GM18951 (cell line): ENCODE measurements at regions not wholly inside any gene's neighbourhood (a gene's known extent, or its start where the extent isn't known, plus 50 kb on each side); places are given as distances from the start of the nearest gene placed in this dataset.

Experiments used
- POLR2A ChIP-seq: IDR thresholded peaks from 4 replicates; pipeline ENCODE4 v1.6.1; 2011; ENCODE audit warnings: mild to moderate bottlenecking; ENCODE audit not compliant: insufficient read length, insufficient read depth; ENCODE audit errors: extremely low read depth
- in situ Hi-C: fragments of 300-500 bp; cut with MboI; formaldehyde crosslinking; loops from one replicate; pipeline ENCODE4 v1.12.0; 2022; ENCODE audit warnings: low sequenced_read_pairs, mixed read lengths, inconsistent platforms; ENCODE audit not compliant: unreplicated experiment

DNA sequence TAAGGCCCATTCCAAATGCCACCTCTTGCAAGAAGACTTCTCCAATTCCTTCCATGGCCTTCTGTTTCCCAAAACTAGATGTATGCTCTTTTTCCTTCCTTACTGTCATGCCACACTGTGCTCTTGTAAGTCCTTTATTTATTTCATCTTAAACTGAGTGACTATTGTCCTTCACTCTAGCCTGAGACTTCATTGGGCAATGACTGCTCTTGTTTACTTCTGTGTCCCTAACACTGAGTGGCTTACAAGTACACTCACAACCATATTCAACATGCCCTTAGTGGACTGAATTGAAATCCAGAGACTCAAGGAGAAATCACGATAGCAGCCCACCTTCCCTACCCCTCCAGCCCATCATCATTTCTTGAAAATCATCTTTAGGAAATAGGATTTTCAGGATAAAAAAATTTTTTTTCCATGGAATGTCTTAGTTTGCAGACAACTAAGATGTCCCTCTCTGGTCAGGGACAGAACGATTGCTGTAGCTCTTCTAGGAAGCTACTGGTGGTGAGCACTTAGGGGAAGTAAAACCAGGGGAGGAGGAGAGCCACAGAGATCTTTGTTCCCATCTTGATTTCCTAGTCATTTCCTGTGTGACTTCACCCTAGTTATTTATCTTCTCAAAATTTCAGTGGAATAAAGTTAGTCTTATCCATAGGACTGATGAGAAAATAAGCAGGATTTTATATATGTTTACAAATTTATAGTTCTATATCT, 80.7 kb downstream of the CYRIA start:
- in situ Hi-C loops: no loop called here
- no peak for TF ChIP-seq POLR2A

DNA sequence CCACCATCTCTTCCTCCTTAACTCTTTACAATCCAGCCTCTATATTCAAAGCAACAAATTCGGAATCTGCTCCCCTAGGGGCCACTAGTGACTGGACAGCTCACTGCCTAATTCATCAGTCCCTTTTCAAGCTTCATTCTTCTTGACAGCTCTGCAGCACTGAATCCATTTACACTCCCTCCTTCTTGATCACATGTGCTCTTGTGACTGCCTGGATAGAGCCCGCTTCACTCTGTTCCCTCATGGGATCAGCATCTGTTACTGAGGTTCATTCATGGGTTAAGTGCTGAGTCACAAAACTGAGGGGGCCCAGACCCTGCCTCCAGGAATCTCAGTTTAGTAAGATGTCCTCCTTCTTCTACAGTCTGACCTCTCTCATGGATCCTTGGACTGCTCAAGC, 81.5 kb downstream of the CYRIA start:
- no peak for TF ChIP-seq POLR2A
- in situ Hi-C loops: no loop called here

DNA sequence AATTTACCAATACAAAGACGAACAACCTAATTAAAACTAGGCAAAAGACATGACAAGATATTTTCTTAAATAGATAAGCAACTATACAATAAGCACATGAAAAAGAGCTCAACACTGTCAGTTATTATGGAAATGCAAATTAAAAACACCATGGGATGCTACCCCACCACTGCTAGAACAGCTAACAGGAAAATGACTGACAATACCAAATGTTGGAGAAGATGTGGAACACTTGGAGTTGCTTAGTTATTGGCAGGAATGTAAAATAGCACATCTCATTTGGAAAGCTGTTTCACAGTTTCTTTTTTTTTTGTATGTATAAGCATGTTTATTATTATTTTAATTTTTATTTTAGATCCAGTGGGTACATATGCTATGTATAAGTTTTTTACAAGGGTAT, 84.4 kb downstream of the CYRIA start:
- in situ Hi-C loops: no loop called here
- TF ChIP-seq POLR2A: no peak

DNA sequence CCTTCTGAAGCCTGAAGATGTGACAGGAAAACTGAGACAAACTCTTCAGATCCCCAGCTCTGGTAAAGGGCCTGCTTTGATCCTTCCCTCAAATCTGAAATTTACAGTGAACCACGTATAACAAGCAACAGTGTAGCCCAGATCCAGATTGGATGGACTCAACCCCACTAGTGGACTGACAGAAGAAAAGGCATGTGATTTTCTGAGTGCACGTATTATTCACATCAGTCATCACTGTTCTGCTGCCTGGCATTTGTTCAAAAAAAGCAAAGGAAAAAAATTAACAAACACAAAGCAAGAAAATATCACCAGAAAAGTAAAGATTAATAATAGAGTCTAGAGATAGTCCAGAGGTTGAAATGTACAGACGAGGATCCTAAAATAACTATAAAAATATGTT, 87.6 kb downstream of the CYRIA start:
- in situ Hi-C loops: no loop called here

DNA sequence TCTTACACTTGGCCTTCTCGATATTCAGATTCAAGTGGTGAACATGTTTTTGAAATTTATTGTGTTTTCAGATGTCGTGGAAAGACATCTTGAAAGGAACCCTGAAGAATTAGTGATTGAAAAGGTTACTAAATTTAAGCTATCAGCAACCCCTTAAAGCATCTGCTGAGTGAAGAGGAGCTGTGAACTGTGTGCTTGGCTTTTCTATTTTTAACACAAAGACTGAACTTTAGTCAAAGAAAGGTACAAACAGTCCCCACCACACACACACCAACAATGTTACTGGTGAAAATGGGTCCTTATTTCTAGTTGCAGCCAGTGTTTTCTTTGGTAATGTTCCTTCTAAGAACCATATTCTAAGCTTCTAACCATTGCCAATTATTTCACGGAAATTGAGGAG, 95.1 kb downstream of the CYRIA start:
- no peak for TF ChIP-seq POLR2A
- in situ Hi-C loops: no loop called here

More for the DNA sequence above, 87.6 kb downstream of the CYRIA start:
- TF ChIP-seq POLR2A: no peak

DNA sequence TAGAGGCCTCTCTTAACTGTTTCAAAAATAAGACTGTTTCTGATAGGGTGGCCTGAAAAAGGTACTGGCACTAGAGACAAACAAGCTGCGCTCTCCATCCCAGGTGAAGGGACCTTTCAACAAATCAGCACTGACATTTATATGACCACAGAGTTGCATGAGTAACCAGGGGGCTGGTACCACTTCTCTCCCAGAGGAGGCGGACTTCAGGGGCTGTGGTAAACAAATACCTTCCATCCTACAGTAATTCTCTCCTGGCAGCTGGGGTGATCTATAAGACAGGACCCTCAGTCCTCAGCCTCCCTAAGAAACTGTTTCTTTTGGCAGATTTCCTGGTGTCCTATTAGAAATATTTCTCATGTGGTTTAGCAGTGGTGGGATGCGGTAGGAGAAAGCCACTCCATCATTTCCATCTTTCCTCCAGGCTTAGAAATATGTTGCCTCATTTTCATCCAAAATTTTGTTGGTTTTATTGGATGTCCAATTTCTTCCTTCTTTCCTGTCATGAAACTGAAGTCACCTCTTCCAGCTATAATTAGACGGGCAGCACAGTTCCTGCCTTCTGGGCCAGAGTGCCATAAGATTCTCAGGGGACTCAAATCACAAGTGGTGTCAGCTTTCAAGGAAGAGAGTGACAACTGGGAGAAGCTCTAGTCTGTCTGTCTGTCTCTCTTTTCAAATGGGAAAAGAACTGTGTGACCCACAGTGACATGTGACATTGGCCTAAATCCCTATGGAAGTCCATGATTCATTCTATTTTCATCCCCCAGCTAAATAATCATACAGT, 96.4 kb downstream of the CYRIA start:
- in situ Hi-C loops: no loop called here
- no peak for TF ChIP-seq POLR2A

DNA sequence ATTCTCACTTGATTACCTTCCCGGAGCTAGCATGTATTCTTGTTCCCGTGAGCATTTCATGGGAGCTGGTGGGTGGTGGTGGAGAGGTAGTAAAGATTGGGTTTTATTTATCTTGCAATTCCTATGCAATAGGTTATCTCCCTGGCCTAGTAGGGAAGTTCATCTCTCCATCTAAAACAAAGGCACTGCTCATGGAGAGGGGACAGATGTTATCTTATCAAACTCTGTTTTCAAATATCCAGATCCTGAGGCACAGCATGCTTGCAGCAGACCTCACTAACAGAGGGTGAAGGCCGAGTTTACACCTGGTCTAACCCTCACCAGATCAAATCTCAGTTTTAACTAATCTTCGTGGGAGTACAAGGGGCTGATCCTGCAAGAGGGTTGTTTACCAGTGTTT, 98.9 kb downstream of the CYRIA start:
- TF ChIP-seq POLR2A: no peak
- in situ Hi-C loops: no loop called here

DNA sequence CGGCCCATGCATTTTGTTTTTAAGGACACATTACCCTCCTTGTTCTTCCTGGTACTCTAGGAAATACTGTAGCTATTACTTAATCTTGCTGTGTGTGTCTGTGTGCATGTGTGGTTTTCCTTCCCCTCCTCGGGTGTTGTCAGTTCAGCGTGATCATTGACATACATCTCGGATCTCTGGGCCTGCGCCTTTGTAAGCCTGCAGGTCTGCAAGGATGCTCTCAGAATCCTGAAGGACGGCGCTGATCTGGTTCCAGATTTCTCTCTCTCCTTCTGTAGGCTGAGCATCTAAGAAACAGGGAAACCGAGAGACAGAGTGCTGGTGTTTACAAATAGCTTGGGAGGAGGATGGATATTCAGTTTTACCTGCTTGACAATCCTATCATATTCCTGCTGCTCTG, 100.2 kb downstream of the CYRIA start:
- TF ChIP-seq POLR2A: no peak
- in situ Hi-C loops: no loop called here

DNA sequence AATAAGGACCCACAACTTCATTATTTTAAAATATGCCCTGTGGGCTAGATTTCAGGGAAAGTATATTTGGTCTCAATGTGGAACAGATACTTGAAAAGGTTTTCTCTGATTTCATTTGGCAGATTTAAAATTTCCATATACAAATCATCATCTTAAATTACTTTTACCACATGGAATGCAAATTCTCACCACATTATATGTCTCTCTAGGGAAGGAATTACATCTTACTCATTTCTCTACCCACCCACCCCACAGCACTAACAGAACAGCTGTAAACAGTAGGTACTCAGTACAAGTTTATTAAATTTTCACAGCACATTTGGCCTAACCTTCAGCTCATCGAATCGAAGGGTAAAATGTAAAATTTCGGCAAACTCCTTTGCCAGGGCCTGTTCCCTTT, 104.0 kb downstream of the CYRIA start:
- no peak for TF ChIP-seq POLR2A
- in situ Hi-C loops: no loop called here

DNA sequence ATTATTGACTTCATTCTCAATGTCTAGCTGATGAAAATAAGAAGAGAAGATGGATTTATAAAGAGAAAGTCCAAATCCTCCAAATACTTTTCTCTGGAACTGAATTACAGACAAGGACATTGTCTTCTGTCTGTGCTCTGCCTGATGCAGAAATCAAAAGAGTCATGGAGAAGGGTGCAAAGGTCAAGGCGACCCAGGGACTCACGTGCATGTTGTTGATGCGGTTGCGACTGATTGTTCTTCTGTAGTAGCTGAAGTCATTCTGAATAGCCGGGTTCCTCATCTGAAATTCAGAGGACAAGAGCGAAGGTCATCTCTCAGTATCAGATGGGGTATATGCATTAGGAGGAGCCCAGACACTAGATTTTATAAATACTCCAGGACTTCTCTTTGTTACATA, 104.4 kb downstream of the CYRIA start:
- in situ Hi-C loops: no loop called here
- TF ChIP-seq POLR2A: no peak

DNA sequence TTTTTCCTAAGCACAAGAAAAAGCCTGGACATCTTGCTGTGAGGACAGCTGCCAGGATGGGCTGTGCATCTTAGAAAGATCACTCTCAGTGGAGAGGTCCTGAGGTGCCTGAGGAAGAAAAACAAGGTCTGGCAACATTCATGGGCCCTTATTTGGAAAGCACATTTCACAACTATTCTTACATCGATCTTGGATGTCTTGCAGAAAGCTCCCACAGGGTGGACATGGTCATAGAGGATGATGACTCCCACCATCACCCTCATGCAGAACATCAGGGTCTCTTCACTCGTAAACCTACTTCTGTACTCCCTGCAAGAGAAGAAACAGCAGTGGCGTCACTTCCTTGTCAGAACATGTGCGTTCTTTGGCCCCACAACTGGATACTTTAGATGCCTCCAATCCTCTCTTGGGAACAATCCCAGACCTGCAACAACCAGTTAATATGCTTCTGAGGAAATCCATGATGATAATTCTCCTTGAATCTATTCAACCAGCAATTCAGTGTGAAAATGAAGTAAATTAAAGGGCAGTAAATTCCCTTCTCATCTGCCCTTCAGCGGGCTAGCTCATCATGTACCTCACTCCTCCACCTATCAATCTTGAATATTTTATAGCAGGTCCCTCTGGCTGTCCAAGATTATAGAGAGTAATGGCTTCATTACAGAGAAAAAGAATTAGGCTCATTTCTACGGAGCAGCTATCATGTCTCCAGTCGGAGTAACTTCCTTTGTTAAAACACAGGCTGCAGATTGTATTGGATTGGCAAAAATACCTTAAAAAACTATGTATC, 106.2 kb downstream of the CYRIA start:
- no peak for TF ChIP-seq POLR2A
- in situ Hi-C loops: no loop called here

DNA sequence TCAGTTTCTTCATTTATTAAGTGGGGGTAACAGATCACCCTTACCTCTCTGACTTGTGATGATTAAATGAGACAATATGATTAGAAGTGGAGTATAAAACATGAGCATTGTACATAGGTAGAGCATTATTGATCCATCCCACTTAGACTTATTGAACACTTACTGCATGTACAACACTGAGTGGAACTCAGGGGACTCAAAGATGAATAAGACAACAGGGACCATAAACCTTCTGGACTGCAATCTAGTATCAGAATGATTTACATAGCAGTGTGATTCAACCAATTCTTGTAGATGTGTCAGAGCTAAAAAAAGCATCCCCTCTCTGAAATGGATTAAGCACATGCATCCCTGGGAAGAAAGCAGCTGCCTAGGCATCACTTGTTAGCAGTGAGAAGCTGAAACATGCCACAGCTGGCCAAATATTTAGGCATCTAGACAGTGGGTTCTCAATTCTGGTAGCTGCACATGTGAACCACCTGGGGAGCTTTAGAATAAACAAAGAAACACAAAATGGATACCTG, 111.5 kb downstream of the CYRIA start:
- in situ Hi-C loops: no loop called here
- no peak for TF ChIP-seq POLR2A

DNA sequence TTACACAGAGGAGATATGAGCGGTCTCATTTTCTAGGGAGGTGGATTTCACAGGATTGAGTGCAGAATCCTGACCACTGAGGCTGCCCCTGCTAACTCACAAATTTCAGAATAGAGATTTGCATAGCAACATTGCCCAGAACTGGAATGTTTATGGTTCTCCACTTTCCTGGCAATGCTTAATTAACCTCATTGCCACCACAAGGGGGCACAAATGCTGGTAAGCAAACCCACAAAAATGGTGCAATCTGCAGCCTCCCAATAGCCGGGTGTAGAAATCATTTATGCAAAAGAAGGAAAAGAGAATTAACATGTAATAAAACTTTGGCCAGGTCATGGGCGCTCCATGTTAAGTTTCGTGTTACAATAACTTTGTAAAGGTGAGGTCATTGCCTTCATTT, 112.4 kb downstream of the CYRIA start:
- in situ Hi-C loops: no loop called here
- TF ChIP-seq POLR2A: no peak
